BLaER1 (cell line): ENCODE measurements at regions not wholly inside any gene's neighbourhood (a gene's known extent, or its start where the extent isn't known, plus 50 kb on each side); places are given as distances from the start of the nearest gene placed in this dataset.

Source experiments
- H3K27ac ChIP-seq: shearing (Covaris generic); formaldehyde crosslinking; 2 replicates; pipeline ENCODE4 v1.8.1; 2022
- H3K27me3 ChIP-seq: shearing (Covaris generic); formaldehyde crosslinking; 2 replicates; pipeline ENCODE4 v1.8.1; 2022
- H3K36me3 ChIP-seq: shearing (Covaris generic); formaldehyde crosslinking; 2 replicates; pipeline ENCODE4 v1.8.1; 2022
- H3K4me1 ChIP-seq: shearing (Covaris generic); formaldehyde crosslinking; 2 replicates; pipeline ENCODE4 v1.8.1; 2022
- H3K4me2 ChIP-seq: shearing (Covaris generic); formaldehyde crosslinking; 2 replicates; pipeline ENCODE4 v1.8.1; 2022
- H3K4me3 ChIP-seq: shearing (Covaris generic); formaldehyde crosslinking; 2 replicates; pipeline ENCODE4 v1.8.1; 2022
- H3K9ac ChIP-seq: shearing (Covaris generic); formaldehyde crosslinking; 2 replicates; pipeline ENCODE4 v1.8.1; 2022
- H3K9me3 ChIP-seq: shearing (Covaris generic); formaldehyde crosslinking; 2 replicates; pipeline ENCODE4 v1.8.1; 2022
- H4K20me1 ChIP-seq: shearing (Covaris generic); formaldehyde crosslinking; 2 replicates; pipeline ENCODE4 v1.8.1; 2022
- Cebpa-rat ChIP-seq: shearing (Covaris generic); IDR thresholded peaks from 2 replicates; pipeline ENCODE4 v1.8.1; 2022

DNA sequence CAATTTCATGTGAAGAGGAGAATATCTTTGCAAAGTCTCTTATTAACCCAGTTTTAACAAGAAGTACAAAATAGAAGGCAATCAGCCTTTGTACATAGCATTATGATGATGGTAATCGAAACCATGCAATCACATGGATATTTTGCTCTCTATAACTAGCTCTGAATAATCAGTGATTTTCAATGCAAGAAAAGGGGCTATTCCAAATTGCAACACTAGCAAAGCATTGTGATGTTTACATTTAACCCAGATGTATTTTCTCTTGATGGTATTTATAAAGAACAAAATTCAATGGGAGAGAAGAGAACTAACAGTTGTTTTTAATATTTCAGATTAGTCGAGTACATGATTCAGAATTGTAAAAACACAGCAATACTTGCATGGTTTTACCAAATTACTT is 437.5 kb upstream of the DMAC1 start:
- no peaks in the 10 kb centered on the region for H3K4me1 ChIP-seq
- TF ChIP-seq Cebpa-rat = no peak

GRCh38 chr9:8235489-8235888 is 435.9 kb upstream of the DMAC1 start:
- Histone ChIP-seq H3K9ac (no peak overlapping the region), H3K36me3 (no peaks in the 10 kb centered on the region), H3K4me3 (no peak overlapping the region), H3K27ac (no peak overlapping the region), H3K9me3 (no peaks in the 10 kb centered on the region), H3K4me1 (no peaks in the 10 kb centered on the region), H4K20me1 (no peaks in the 10 kb centered on the region), H3K4me2 (no peak overlapping the region), H3K27me3 (no peaks in the 10 kb centered on the region)
- TF ChIP-seq Cebpa-rat = no peak

More for the DNA sequence above, 437.5 kb upstream of the DMAC1 start:
- no peak overlapping the region for H3K4me2 ChIP-seq
- no peaks in the 10 kb centered on the region for H3K9me3 ChIP-seq
- H3K4me3 ChIP-seq = no peak overlapping the region
- no peak overlapping the region for H3K9ac ChIP-seq
- no peak overlapping the region for H3K27ac ChIP-seq
- H3K27me3 ChIP-seq = no peaks in the 10 kb centered on the region
- H3K36me3 ChIP-seq = no peaks in the 10 kb centered on the region
- no peaks in the 10 kb centered on the region for H4K20me1 ChIP-seq

DNA sequence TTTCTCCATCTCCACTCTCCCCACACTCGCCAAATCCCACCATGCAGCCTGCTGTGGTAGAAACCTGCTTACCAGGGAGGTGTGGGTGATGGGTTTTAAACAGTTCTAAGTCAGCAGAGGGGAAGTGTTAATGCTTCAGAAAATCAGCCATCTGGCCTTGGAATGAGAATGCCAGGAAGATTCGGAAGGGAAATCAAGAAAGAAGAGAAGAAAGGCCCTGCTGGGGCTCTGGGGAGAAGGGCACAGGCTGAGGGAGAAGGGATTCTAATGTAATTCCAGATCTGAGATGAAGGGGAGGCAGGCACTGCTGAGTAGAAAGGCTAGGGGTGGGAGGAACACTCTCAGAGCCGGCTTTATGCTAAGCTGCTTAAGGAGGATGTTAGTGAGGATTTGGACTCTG is 434.7 kb upstream of the DMAC1 start:
- Histone ChIP-seq H3K9me3 (no peaks in the 10 kb centered on the region), H3K27ac (no peak overlapping the region), H4K20me1 (no peaks in the 10 kb centered on the region), H3K4me3 (no peak overlapping the region), H3K36me3 (no peaks in the 10 kb centered on the region), H3K4me1 (no peaks in the 10 kb centered on the region), H3K9ac (no peak overlapping the region), H3K27me3 (no peaks in the 10 kb centered on the region), H3K4me2 (no peak overlapping the region)
- no peak for TF ChIP-seq Cebpa-rat

- Histone ChIP-seq H3K4me2 (no peak overlapping the region), H3K27me3 (no peaks in the 10 kb centered on the region), H3K9me3 (no peaks in the 10 kb centered on the region), H3K36me3 (no peaks in the 10 kb centered on the region), H3K9ac (no peak overlapping the region), H3K4me3 (no peak overlapping the region), H3K4me1 (no peaks in the 10 kb centered on the region), H4K20me1 (no peaks in the 10 kb centered on the region), H3K27ac (no peak overlapping the region)
- TF ChIP-seq Cebpa-rat = no peak
These were observed 433.1 kb upstream of the DMAC1 start for GRCh38 chr9:8232726-8233125.

DNA sequence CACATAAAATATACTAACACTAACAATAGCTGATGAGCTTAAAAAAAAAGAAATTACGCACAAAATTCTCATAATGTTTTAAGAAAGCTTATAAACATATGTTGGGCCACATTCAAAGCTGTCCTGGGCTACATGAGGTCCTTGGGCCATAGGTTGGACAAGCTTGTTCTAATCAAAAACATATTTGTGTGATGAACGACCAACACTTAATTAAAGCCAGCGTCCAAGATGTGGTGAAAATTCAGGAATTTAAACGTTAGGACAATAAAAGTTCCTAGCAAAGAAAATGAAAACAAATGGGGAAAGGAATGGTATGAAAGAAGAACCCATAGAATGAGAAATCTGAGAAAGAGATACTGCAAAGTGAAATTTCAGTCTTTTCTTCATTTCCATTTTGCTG is 429.6 kb upstream of the DMAC1 start:
- H3K9me3 ChIP-seq = no peaks in the 10 kb centered on the region
- H3K4me1 ChIP-seq = no peaks in the 10 kb centered on the region
- H3K27ac ChIP-seq = no peak overlapping the region
- no peak for TF ChIP-seq Cebpa-rat
- H3K9ac ChIP-seq = no peak overlapping the region
- H3K4me2 ChIP-seq = no peak overlapping the region
- no peaks in the 10 kb centered on the region for H3K27me3 ChIP-seq
- no peak overlapping the region for H3K4me3 ChIP-seq
- no peaks in the 10 kb centered on the region for H4K20me1 ChIP-seq
- no peaks in the 10 kb centered on the region for H3K36me3 ChIP-seq

DNA sequence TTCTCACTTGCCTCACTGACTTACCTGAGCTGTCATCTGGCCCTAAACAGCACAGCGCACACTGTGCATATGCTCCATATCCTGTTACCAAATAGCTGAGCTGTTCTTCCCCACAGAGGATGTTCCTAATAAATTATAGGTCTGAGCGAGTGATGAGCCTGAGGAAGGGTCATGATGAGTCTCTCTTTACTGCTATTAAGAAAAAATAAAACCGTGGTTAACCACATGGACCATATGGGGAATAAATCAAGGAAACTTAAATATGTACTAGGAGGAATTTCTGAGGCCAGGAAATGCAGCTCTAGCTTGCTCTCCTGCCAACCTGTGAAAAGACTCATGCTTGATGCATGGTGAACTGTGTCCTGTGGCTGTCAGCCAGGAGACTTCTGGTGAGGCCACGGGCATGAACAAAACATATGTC is 424.8 kb upstream of the DMAC1 start:
- no peaks in the 10 kb centered on the region for H3K4me1 ChIP-seq
- TF ChIP-seq Cebpa-rat = no peak
- no peak overlapping the region for H3K27ac ChIP-seq
- H3K4me3 ChIP-seq = no peak overlapping the region
- no peaks in the 10 kb centered on the region for H4K20me1 ChIP-seq
- no peaks in the 10 kb centered on the region for H3K27me3 ChIP-seq
- H3K36me3 ChIP-seq = no peaks in the 10 kb centered on the region
- no peaks in the 10 kb centered on the region for H3K9me3 ChIP-seq
- H3K9ac ChIP-seq = no peak overlapping the region
- H3K4me2 ChIP-seq = no peak overlapping the region

DNA sequence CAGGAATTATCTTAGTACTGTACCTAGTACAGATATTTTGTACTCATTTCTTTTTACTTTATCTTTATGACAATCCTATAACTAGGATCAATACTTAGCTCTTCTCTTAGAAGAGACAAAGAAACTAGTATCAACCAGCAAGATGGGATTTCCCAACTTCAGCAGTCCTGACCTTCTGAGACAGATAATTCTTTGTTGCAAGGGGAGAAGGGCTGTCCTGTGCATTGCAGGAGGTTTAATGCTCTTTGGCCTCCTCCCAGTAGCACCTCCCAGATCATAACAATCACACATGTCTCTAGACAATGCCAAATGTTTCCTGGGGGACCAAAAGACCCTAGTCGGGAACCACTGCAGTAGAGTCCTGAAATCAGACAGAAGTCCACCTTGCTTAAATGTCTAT is 424.3 kb upstream of the DMAC1 start:
- Histone ChIP-seq H3K9me3 (no peaks in the 10 kb centered on the region), H3K36me3 (no peaks in the 10 kb centered on the region), H4K20me1 (no peaks in the 10 kb centered on the region), H3K9ac (no peak overlapping the region), H3K4me1 (no peaks in the 10 kb centered on the region), H3K4me3 (no peak overlapping the region), H3K4me2 (no peak overlapping the region), H3K27ac (no peak overlapping the region), H3K27me3 (no peaks in the 10 kb centered on the region)
- TF ChIP-seq Cebpa-rat = no peak

GRCh38 chr9:8221462-8221861 is 421.9 kb upstream of the DMAC1 start:
- H3K4me2 ChIP-seq = no peak overlapping the region

DNA sequence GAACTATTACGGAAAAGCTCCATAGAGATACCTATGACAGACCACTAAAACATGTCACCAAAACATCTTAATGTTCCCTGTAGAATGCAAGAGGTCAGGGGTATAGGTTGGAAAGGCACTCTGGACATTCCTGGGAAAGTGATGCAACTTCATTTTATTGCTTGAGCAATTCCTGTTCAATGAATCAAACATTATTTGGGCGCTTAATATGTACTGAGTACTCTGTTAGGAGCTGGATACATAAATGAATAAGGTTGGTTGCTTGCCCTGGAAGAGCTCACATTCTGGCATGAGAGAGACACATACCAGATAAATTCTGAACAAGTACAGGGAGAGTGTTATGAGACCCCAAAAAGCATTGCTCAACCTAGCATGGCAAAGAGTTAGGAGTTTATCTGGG is 408.9 kb upstream of the DMAC1 start:
- Histone ChIP-seq H3K9ac (no peak overlapping the region), H3K36me3 (no peaks in the 10 kb centered on the region), H3K4me3 (no peak overlapping the region), H3K27ac (no peak overlapping the region), H3K27me3 (no peaks in the 10 kb centered on the region), H3K4me2 (no peak overlapping the region), H4K20me1 (no peaks in the 10 kb centered on the region), H3K9me3 (no peaks in the 10 kb centered on the region), H3K4me1 (peaks cover 3% of the 10 kb centered on the region; the same call in 1 of the 2 replicates)
- no peak for TF ChIP-seq Cebpa-rat

More at GRCh38 chr9:8221462-8221861, 421.9 kb upstream of the DMAC1 start:
- Histone ChIP-seq H3K9me3 (peaks cover 10% of the 10 kb centered on the region), H3K36me3 (no peaks in the 10 kb centered on the region), H3K4me1 (no peaks in the 10 kb centered on the region), H3K27me3 (no peaks in the 10 kb centered on the region), H3K4me3 (no peak overlapping the region), H3K9ac (no peak overlapping the region), H3K27ac (no peak overlapping the region), H4K20me1 (no peaks in the 10 kb centered on the region)
- TF ChIP-seq Cebpa-rat = no peak

DNA sequence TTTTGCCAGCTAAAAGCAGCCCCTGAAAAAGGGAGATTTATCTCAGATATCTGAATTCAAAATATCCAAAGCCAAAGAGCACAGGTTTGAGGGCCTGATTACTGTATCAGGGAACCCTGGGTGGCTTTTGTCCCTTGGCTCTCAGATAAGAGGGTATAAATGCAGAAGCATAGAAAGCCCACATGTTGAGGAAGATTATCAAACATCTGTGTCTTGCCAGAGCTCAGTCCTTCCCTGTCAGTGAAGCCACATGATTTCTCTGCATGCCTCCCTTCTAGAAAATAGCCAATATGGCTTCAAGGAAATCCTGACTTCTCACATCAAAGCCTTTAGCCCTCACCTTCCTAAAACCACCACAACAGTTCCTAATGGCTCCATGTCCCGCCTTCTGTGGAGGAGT is 408.0 kb upstream of the DMAC1 start:
- H3K9ac ChIP-seq = no peak overlapping the region
- H3K4me3 ChIP-seq = no peak overlapping the region
- H3K36me3 ChIP-seq = no peaks in the 10 kb centered on the region
- no peaks in the 10 kb centered on the region for H3K27me3 ChIP-seq
- no peak overlapping the region for H3K4me2 ChIP-seq
- no peaks in the 10 kb centered on the region for H3K9me3 ChIP-seq
- H4K20me1 ChIP-seq = no peaks in the 10 kb centered on the region
- peaks cover 3% of the 10 kb centered on the region; the same call in 1 of the 2 replicates for H3K4me1 ChIP-seq
- TF ChIP-seq Cebpa-rat = no peak
- H3K27ac ChIP-seq = no peak overlapping the region

DNA sequence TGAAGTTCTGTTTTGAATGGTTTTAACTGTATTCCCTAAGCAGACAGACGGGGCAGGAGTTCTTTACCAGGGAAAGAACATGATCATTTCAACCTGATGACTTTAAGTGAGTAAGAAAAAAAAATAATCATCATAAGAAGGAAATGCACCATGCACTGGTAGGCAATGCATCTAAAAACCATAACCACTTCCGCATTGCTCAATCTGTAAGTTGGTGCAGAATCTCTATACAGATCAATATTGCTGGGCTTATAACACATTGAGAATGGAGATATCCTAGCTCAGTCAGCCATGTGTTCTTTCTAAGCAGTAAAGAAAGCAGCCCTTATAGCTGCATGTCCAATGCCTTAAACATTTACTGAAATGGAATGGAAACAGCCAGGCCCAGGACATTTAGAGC is 407.1 kb upstream of the DMAC1 start:
- H3K9me3 ChIP-seq = no peaks in the 10 kb centered on the region

More for the DNA sequence above, 407.1 kb upstream of the DMAC1 start:
- Histone ChIP-seq H3K4me2 (no peak overlapping the region), H3K4me1 (peaks cover 3% of the 10 kb centered on the region; the same call in 1 of the 2 replicates), H3K36me3 (no peaks in the 10 kb centered on the region), H3K9ac (no peak overlapping the region), H3K27me3 (no peaks in the 10 kb centered on the region), H4K20me1 (no peaks in the 10 kb centered on the region), H3K4me3 (no peak overlapping the region), H3K27ac (no peak overlapping the region)
- TF ChIP-seq Cebpa-rat = no peak
